ENCODE measurements at regions not wholly inside any gene's neighbourhood (a gene's known extent, or its start where the extent isn't known, plus 50 kb on each side); places are given as distances from the start of the nearest gene placed in this dataset.

- 57 to 63% methylated on average over 1 to 5 of the region's 5 CpGs for WGBS, 2 donors (ENCODE audit: low coverage in 1 of 2)
Observed at GRCh38 chr12:87704374-87704773, 324.8 kb downstream of the C12orf50 start.

GRCh38 chr12:87690236-87690810 lies 338.9 kb downstream of the C12orf50 start:
- H3K9me3 ChIP-seq, result no peaks in the 10 kb centered on the region
- no peak overlapping the region for H3K4me3 ChIP-seq
- no peaks in the 10 kb centered on the region for H3K36me3 ChIP-seq
- no peak overlapping the region for H3K27ac ChIP-seq
- no peak for DNase-seq
- TF ChIP-seq POLR2A (IDR thresholded peaks at IDR 0.05) (no peak), EP300 (IDR thresholded peaks at IDR 0.05; ENCODE audit: low read depth) (no peak), POLR2AphosphoS5 (IDR thresholded peaks at IDR 0.05) (no peak)
- TF ChIP-seq, protein P1, sequence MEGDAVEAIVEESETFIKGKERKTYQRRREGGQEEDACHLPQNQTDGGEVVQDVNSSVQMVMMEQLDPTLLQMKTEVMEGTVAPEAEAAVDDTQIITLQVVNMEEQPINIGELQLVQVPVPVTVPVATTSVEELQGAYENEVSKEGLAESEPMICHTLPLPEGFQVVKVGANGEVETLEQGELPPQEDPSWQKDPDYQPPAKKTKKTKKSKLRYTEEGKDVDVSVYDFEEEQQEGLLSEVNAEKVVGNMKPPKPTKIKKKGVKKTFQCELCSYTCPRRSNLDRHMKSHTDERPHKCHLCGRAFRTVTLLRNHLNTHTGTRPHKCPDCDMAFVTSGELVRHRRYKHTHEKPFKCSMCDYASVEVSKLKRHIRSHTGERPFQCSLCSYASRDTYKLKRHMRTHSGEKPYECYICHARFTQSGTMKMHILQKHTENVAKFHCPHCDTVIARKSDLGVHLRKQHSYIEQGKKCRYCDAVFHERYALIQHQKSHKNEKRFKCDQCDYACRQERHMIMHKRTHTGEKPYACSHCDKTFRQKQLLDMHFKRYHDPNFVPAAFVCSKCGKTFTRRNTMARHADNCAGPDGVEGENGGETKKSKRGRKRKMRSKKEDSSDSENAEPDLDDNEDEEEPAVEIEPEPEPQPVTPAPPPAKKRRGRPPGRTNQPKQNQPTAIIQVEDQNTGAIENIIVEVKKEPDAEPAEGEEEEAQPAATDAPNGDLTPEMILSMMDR (IDR thresholded peaks at IDR 0.05), result no peak
- in situ Hi-C loops (cut with MboI; ENCODE audit: low pct_ligation_motif_present in 1 of 4, low pct_unique_long_range_greater_than_20kb in 1 of 4, low sequenced_read_pairs in 3 of 4) (no loop called here), intact Hi-C loops (cut with DNase I; ENCODE audit: low total_unique reads) (no loop called here)
- WGBS, 2 donors (ENCODE audit: low coverage in 1 of 2), result 84 to 87% methylated on average over 7 of the region's 7 CpGs
- H3K4me1 ChIP-seq, result no peaks in the 10 kb centered on the region
- no peaks in the 10 kb centered on the region for H3K27me3 ChIP-seq

More at GRCh38 chr12:87704374-87704773, 324.8 kb downstream of the C12orf50 start:
- H3K4me1 ChIP-seq, result no peaks in the 10 kb centered on the region
- H3K27ac ChIP-seq, result no peak overlapping the region
- in situ Hi-C loops (cut with MboI; ENCODE audit: low pct_ligation_motif_present in 1 of 4, low pct_unique_long_range_greater_than_20kb in 1 of 4, low sequenced_read_pairs in 3 of 4) (no loop called here), intact Hi-C loops (cut with DNase I; ENCODE audit: low total_unique reads) (no loop called here)
- no peak for DNase-seq
- no peaks in the 10 kb centered on the region for H3K36me3 ChIP-seq
- TF ChIP-seq EP300 (IDR thresholded peaks at IDR 0.05; ENCODE audit: low read depth), result no peak
- TF ChIP-seq, protein P1 (IDR thresholded peaks at IDR 0.05), result no peak
- TF ChIP-seq POLR2A (IDR thresholded peaks at IDR 0.05), result no peak
- no peak for TF ChIP-seq POLR2AphosphoS5 (IDR thresholded peaks at IDR 0.05)
- no peaks in the 10 kb centered on the region for H3K9me3 ChIP-seq
- H3K27me3 ChIP-seq, result no peaks in the 10 kb centered on the region
- H3K4me3 ChIP-seq, result no peak overlapping the region

DNA sequence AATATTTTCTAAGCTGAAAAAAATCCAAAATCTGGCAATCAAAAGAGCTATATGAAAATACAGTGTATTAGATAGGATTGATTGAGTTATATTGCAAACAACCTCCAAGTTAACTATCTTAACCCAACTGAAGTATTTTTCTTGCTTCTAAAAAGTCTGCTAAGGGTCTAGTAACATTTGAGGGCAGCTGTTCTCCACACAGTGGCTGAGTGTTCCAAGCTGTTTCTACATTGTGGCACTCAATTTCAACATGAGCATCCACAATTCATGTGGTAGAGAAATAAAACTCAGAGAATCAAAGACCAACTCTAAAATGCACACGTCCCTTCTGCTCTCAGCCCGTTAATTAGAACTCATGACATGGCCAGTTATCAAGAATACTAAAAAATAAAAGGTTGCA lies 340.0 kb downstream of the C12orf50 start:
- Histone ChIP-seq H3K36me3 (no peaks in the 10 kb centered on the region), H3K9me3 (no peaks in the 10 kb centered on the region), H3K27me3 (no peaks in the 10 kb centered on the region), H3K4me1 (no peaks in the 10 kb centered on the region), H3K27ac (no peak overlapping the region), H3K4me3 (no peak overlapping the region)
- intact Hi-C loops (cut with DNase I; ENCODE audit: low total_unique reads), result no loop called here
- in situ Hi-C loops (cut with MboI; ENCODE audit: low pct_ligation_motif_present in 1 of 4, low pct_unique_long_range_greater_than_20kb in 1 of 4, low sequenced_read_pairs in 3 of 4), result no loop called here
- no peak for DNase-seq
- TF ChIP-seq POLR2A (IDR thresholded peaks at IDR 0.05) (no peak), EP300 (IDR thresholded peaks at IDR 0.05; ENCODE audit: low read depth) (no peak), POLR2AphosphoS5 (IDR thresholded peaks at IDR 0.05) (no peak)
- TF ChIP-seq, protein P1 (IDR thresholded peaks at IDR 0.05), result no peak
- 61 to 80% methylated on average over 1 to 2 of the region's 2 CpGs for WGBS, 2 donors (ENCODE audit: low coverage in 1 of 2)

DNA sequence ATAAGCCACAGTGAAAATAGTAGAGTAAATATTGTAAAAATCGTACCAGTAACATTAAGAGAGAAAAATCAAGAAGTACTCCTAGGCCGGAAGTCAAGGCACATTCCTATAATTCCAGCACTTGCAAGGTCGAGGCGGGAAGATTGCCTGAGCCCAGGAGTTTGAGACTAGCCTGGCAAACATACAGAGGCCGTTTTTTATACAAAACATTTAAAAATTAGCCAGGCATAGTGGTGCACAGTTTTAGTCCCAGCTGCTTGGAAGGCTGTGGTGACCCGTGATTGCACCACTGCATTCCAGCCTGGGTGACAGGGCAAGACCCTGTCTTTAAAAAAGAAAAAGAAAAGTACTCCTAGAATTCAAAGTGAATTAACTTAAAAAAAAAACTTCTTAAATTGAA lies 341.8 kb downstream of the C12orf50 start:
- 8 to 47% methylated on average over 2 to 6 of the region's 6 CpGs for WGBS, 2 donors (ENCODE audit: low coverage in 1 of 2)
- H3K9me3 ChIP-seq, result no peaks in the 10 kb centered on the region
- H3K4me1 ChIP-seq, result no peaks in the 10 kb centered on the region
- no peak overlapping the region for H3K4me3 ChIP-seq
- intact Hi-C loops (cut with DNase I; ENCODE audit: low total_unique reads), result no loop called here
- no peaks in the 10 kb centered on the region for H3K27me3 ChIP-seq
- in situ Hi-C loops (cut with MboI; ENCODE audit: low pct_ligation_motif_present in 1 of 4, low pct_unique_long_range_greater_than_20kb in 1 of 4, low sequenced_read_pairs in 3 of 4), result no loop called here
- no peak for DNase-seq
- H3K36me3 ChIP-seq, result no peaks in the 10 kb centered on the region
- no peak overlapping the region for H3K27ac ChIP-seq
- TF ChIP-seq POLR2AphosphoS5 (IDR thresholded peaks at IDR 0.05) (no peak), EP300 (IDR thresholded peaks at IDR 0.05; ENCODE audit: low read depth) (no peak), POLR2A (IDR thresholded peaks at IDR 0.05) (no peak)
- TF ChIP-seq, protein P1 (IDR thresholded peaks at IDR 0.05), result no peak

All from transverse colon (tissue), 4 donors.